AG04450 (cell line): ENCODE measurements at regions not wholly inside any gene's neighbourhood (a gene's known extent, or its start where the extent isn't known, plus 50 kb on each side); places are given as distances from the start of the nearest gene placed in this dataset.
"Not testable (repeated sequence)": the region's sequence is repeated elsewhere in the genome, so short reads cannot be mapped to it uniquely, and the experiment has no call there.

Experiments
- CTCF ChIA-PET: fragments of 300-600, 350-600 bp; formaldehyde crosslinking; extraction: SDS; loops from one replicate; lab custom pipeline; 2022; ENCODE audit warnings: antibody characterized with exemption, inconsistent platforms; lab: Charles Lee
- POLR2A ChIA-PET: fragments of 350-600 bp; formaldehyde crosslinking; extraction: SDS; loops from one replicate; lab custom pipeline; 2021; ENCODE audit warnings: antibody characterized with exemption, inconsistent platforms; lab: Yijun Ruan, JAX
- DNase-seq: peaks from one replicate; pipeline ENCODE4 v3.0.0-alpha.2; 2011; ENCODE audit warnings: low read depth, low spot score
- H3K27ac ChIP-seq: one replicate; pipeline ENCODE4 v1.5.1; 2012; ENCODE audit warnings: low read depth, low read length, control low read depth
- H3K27me3 ChIP-seq: one replicate; pipeline ENCODE4 v1.6.0; 2012; ENCODE audit warnings: low read length; ENCODE audit not compliant: control insufficient read depth, insufficient read depth
- H3K4me3 ChIP-seq: 2 replicates; pipeline ENCODE4 v1.5.1; 2011; ENCODE audit warnings: mild to moderate bottlenecking, low read depth, low read length, control low read depth
- H3K9me3 ChIP-seq: 2 replicates; pipeline ENCODE4 v1.5.1; 2012; ENCODE audit warnings: low read length; ENCODE audit not compliant: control insufficient read depth, insufficient read depth
- CTCF ChIP-seq: IDR thresholded peaks from 2 replicates; pipeline ENCODE4 v1.5.1; 2011; ENCODE audit warnings: low read depth, low read length, control low read depth, inconsistent platforms

- DNase-seq: no peak
- ChIA-PET CTCF (no interaction called here), POLR2A (no interaction called here)
- Histone ChIP-seq H3K4me3 (no peak overlapping the region), H3K27ac (no peak overlapping the region), H3K27me3 (no peaks in the 10 kb centered on the region), H3K9me3 (no peaks in the 10 kb centered on the region)
- TF ChIP-seq CTCF: no peak
Observed at GRCh38 chr6:114649298-114649697, 306.5 kb upstream of the HS3ST5 start.

GRCh38 chr6:114648847-114649246 lies 306.0 kb upstream of the HS3ST5 start:
- H3K27me3 ChIP-seq: no peaks in the 10 kb centered on the region
- POLR2A ChIA-PET: no interaction called here
- no peak for DNase-seq
- TF ChIP-seq CTCF: no peak
- CTCF ChIA-PET: no interaction called here
- no peak overlapping the region for H3K4me3 ChIP-seq
- peaks cover 2% of the 10 kb centered on the region; the same call in 1 of the 2 replicates for H3K9me3 ChIP-seq
- H3K27ac ChIP-seq: no peak overlapping the region

- ChIA-PET POLR2A (no interaction called here), CTCF (no interaction called here)
- TF ChIP-seq CTCF: no peak
- Histone ChIP-seq H3K9me3 (peaks cover 9% of the 10 kb centered on the region), H3K27ac (no peak overlapping the region), H3K4me3 (no peak overlapping the region), H3K27me3 (no peaks in the 10 kb centered on the region)
- DNase-seq: no peak
Observed at GRCh38 chr6:114638341-114638740, 295.5 kb upstream of the HS3ST5 start.

GRCh38 chr6:114634016-114634415 lies 291.2 kb upstream of the HS3ST5 start:
- TF ChIP-seq CTCF: no peak
- DNase-seq: no peak
- Histone ChIP-seq H3K4me3 (no peak overlapping the region), H3K27me3 (no peaks in the 10 kb centered on the region), H3K9me3 (peaks cover 11% of the 10 kb centered on the region), H3K27ac (no peak overlapping the region)
- ChIA-PET POLR2A (no interaction called here), CTCF (no interaction called here)

GRCh38 chr6:114626226-114626625 lies 283.4 kb upstream of the HS3ST5 start:
- CTCF ChIA-PET, H3K27me3 ChIP-seq, H3K4me3 ChIP-seq, DNase-seq, POLR2A ChIA-PET, H3K27ac ChIP-seq, H3K9me3 ChIP-seq: not testable (repeated sequence)

GRCh38 chr6:114619621-114620200 lies 276.9 kb upstream of the HS3ST5 start:
- Histone ChIP-seq H3K4me3 (no peak overlapping the region), H3K27me3 (no peaks in the 10 kb centered on the region), H3K27ac (no peak overlapping the region), H3K9me3 (no peaks in the 10 kb centered on the region; the same call in 1 of the 2 replicates)
- no peak for TF ChIP-seq CTCF
- no peak for DNase-seq
- CTCF ChIA-PET: no interaction called here
- POLR2A ChIA-PET: no interaction called here
